H1 (cell line): ENCODE measurements at regions not wholly inside any gene's neighbourhood (a gene's known extent, or its start where the extent isn't known, plus 50 kb on each side); places are given as distances from the start of the nearest gene placed in this dataset.

ENCODE experiments used
- BACH1 ChIP-seq: IDR thresholded peaks from 2 replicates; pipeline ENCODE4 v1.6.1; 2012; ENCODE audit warnings: low read length, improper control_type of control experiment
- TF ChIP-seq, protein P1 (sequence below): fragments of 300-600 bp; sonication (generic); IDR thresholded peaks from 2 replicates; pipeline ENCODE4 v1.7.1; 2012; ENCODE audit warnings: low read length, moderate library complexity, mild to moderate bottlenecking, inconsistent platforms; ENCODE audit not compliant: insufficient replicate concordance

DNA sequence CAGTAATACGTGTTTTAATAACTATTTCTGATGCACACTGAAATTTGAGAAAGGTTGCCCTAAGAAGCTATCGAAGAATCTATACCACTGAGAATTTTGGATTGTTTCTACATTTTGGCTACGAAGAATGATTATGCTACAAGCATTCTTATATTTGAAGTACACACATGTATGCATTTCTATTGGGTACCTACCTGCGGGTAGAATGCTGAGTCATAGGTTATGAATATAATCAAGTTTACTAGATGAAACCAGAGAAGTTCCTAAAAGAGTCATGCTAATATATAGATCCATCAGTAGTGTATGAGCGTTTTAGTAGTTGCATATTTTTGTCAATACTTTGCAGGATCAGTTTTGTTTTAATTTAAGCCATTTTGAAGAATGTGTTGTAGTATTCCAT, 62.0 kb upstream of the PCDH20 start (continued):
- TF ChIP-seq, protein P1, sequence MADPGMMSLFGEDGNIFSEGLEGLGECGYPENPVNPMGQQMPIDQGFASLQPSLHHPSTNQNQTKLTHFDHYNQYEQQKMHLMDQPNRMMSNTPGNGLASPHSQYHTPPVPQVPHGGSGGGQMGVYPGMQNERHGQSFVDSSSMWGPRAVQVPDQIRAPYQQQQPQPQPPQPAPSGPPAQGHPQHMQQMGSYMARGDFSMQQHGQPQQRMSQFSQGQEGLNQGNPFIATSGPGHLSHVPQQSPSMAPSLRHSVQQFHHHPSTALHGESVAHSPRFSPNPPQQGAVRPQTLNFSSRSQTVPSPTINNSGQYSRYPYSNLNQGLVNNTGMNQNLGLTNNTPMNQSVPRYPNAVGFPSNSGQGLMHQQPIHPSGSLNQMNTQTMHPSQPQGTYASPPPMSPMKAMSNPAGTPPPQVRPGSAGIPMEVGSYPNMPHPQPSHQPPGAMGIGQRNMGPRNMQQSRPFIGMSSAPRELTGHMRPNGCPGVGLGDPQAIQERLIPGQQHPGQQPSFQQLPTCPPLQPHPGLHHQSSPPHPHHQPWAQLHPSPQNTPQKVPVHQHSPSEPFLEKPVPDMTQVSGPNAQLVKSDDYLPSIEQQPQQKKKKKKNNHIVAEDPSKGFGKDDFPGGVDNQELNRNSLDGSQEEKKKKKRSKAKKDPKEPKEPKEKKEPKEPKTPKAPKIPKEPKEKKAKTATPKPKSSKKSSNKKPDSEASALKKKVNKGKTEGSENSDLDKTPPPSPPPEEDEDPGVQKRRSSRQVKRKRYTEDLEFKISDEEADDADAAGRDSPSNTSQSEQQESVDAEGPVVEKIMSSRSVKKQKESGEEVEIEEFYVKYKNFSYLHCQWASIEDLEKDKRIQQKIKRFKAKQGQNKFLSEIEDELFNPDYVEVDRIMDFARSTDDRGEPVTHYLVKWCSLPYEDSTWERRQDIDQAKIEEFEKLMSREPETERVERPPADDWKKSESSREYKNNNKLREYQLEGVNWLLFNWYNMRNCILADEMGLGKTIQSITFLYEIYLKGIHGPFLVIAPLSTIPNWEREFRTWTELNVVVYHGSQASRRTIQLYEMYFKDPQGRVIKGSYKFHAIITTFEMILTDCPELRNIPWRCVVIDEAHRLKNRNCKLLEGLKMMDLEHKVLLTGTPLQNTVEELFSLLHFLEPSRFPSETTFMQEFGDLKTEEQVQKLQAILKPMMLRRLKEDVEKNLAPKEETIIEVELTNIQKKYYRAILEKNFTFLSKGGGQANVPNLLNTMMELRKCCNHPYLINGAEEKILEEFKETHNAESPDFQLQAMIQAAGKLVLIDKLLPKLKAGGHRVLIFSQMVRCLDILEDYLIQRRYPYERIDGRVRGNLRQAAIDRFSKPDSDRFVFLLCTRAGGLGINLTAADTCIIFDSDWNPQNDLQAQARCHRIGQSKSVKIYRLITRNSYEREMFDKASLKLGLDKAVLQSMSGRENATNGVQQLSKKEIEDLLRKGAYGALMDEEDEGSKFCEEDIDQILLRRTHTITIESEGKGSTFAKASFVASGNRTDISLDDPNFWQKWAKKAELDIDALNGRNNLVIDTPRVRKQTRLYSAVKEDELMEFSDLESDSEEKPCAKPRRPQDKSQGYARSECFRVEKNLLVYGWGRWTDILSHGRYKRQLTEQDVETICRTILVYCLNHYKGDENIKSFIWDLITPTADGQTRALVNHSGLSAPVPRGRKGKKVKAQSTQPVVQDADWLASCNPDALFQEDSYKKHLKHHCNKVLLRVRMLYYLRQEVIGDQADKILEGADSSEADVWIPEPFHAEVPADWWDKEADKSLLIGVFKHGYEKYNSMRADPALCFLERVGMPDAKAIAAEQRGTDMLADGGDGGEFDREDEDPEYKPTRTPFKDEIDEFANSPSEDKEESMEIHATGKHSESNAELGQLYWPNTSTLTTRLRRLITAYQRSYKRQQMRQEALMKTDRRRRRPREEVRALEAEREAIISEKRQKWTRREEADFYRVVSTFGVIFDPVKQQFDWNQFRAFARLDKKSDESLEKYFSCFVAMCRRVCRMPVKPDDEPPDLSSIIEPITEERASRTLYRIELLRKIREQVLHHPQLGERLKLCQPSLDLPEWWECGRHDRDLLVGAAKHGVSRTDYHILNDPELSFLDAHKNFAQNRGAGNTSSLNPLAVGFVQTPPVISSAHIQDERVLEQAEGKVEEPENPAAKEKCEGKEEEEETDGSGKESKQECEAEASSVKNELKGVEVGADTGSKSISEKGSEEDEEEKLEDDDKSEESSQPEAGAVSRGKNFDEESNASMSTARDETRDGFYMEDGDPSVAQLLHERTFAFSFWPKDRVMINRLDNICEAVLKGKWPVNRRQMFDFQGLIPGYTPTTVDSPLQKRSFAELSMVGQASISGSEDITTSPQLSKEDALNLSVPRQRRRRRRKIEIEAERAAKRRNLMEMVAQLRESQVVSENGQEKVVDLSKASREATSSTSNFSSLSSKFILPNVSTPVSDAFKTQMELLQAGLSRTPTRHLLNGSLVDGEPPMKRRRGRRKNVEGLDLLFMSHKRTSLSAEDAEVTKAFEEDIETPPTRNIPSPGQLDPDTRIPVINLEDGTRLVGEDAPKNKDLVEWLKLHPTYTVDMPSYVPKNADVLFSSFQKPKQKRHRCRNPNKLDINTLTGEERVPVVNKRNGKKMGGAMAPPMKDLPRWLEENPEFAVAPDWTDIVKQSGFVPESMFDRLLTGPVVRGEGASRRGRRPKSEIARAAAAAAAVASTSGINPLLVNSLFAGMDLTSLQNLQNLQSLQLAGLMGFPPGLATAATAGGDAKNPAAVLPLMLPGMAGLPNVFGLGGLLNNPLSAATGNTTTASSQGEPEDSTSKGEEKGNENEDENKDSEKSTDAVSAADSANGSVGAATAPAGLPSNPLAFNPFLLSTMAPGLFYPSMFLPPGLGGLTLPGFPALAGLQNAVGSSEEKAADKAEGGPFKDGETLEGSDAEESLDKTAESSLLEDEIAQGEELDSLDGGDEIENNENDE = no peak
- peak; percentile 31; the same call in 1 of the 2 replicates for TF ChIP-seq BACH1
- TF ChIP-seq, all 59 proteins: peak for 2
